VCaP (cell line): ENCODE measurements at regions not wholly inside any gene's neighbourhood (a gene's known extent, or its start where the extent isn't known, plus 50 kb on each side); places are given as distances from the start of the nearest gene placed in this dataset.

Experiments used
- H3K27ac ChIP-seq: fragments of 450-650 bp; 2 replicates; pipeline ENCODE4 v1.5.1; 2017
- CTCF ChIP-seq: fragments of 450-650 bp; conservative IDR thresholded peaks from 2 replicates; pipeline ENCODE4 v1.5.1; 2017; ENCODE audit warnings: mild to moderate bottlenecking, moderate library complexity

- H3K27ac ChIP-seq, result no peak overlapping the region
- no peak for TF ChIP-seq CTCF
Observed at GRCh38 chr13:93173654-93174053, 53.0 kb upstream of the GPC6 start.

GRCh38 chr13:93174260-93174659, 52.3 kb upstream of the GPC6 start:
- no peak for TF ChIP-seq CTCF
- no peak overlapping the region for H3K27ac ChIP-seq
